ENCODE measurements at regions not wholly inside any gene's neighbourhood (a gene's known extent, or its start where the extent isn't known, plus 50 kb on each side); places are given as distances from the start of the nearest gene placed in this dataset.

GRCh38 chr2:56571074-56571473, 387.3 kb downstream of the CCDC85A start:
- intact Hi-C loops (cut with micrococcal nuclease; ENCODE audit: unreplicated experiment): no loop called here
- no TSS peak for BruUV-seq (replicated peaks)
- ATAC-seq: no peak
- no peak overlapping the region for H3K27ac ChIP-seq (ENCODE audit: low read length)
- in situ Hi-C loops (cut with HindIII; ENCODE audit: low pct_unique_long_range_greater_than_20kb, low sequenced_read_pairs): no loop called here
- no peaks in the 10 kb centered on the region for H3K4me1 ChIP-seq (ENCODE audit: control insufficient read depth, insufficient read depth, low read length)
- H3K4me3 ChIP-seq (ENCODE audit: low read depth in 2 of 2, low read length in 2 of 2): no peak overlapping the region
- H3K9me3 ChIP-seq (ENCODE audit: control insufficient read depth, insufficient read depth, low read depth, low read length): no peaks in the 10 kb centered on the region
- no peaks in the 10 kb centered on the region for H3K27me3 ChIP-seq (ENCODE audit: control insufficient read depth, insufficient read depth, low read length)
- TF ChIP-seq POLR2AphosphoS5 (IDR thresholded peaks at IDR 0.05; ENCODE audit: low read depth, low read length) (no peak), REST (IDR thresholded peaks at IDR 0.05; ENCODE audit: insufficient read depth in 1 of 2, low read depth in 2 of 2, low read length in 1 of 2) (no peak), SIN3A (IDR thresholded peaks at IDR 0.05; ENCODE audit: borderline replicate concordance, insufficient read depth, low read depth, low read length) (no peak), TCF7L2 (IDR thresholded peaks at IDR 0.05; ENCODE audit: low read depth, low read length) (no peak)
- TF ChIP-seq, protein P1, sequence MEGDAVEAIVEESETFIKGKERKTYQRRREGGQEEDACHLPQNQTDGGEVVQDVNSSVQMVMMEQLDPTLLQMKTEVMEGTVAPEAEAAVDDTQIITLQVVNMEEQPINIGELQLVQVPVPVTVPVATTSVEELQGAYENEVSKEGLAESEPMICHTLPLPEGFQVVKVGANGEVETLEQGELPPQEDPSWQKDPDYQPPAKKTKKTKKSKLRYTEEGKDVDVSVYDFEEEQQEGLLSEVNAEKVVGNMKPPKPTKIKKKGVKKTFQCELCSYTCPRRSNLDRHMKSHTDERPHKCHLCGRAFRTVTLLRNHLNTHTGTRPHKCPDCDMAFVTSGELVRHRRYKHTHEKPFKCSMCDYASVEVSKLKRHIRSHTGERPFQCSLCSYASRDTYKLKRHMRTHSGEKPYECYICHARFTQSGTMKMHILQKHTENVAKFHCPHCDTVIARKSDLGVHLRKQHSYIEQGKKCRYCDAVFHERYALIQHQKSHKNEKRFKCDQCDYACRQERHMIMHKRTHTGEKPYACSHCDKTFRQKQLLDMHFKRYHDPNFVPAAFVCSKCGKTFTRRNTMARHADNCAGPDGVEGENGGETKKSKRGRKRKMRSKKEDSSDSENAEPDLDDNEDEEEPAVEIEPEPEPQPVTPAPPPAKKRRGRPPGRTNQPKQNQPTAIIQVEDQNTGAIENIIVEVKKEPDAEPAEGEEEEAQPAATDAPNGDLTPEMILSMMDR (IDR thresholded peaks at IDR 0.05): no peak
- no peak for DNase-seq (ENCODE audit: low read depth, low spot score)
- CTCF ChIA-PET: no interaction called here
- POLR2A ChIA-PET: no interaction called here
- no peaks in the 10 kb centered on the region for H3K36me3 ChIP-seq (ENCODE audit: control insufficient read depth, insufficient read depth, low read length)

GRCh38 chr2:56576001-56576400, 392.2 kb downstream of the CCDC85A start:
- TF ChIP-seq TCF7L2 (IDR thresholded peaks at IDR 0.05; ENCODE audit: low read depth, low read length) (no peak), POLR2AphosphoS5 (IDR thresholded peaks at IDR 0.05; ENCODE audit: low read depth, low read length) (no peak), SIN3A (IDR thresholded peaks at IDR 0.05; ENCODE audit: borderline replicate concordance, insufficient read depth, low read depth, low read length) (no peak), REST (IDR thresholded peaks at IDR 0.05; ENCODE audit: insufficient read depth in 1 of 2, low read depth in 2 of 2, low read length in 1 of 2) (no peak)
- TF ChIP-seq, protein P1 (IDR thresholded peaks at IDR 0.05): no peak
- no peaks in the 10 kb centered on the region for H3K27me3 ChIP-seq (ENCODE audit: control insufficient read depth, insufficient read depth, low read length)
- in situ Hi-C loops (cut with HindIII; ENCODE audit: low pct_unique_long_range_greater_than_20kb, low sequenced_read_pairs) (no loop called here), intact Hi-C loops (cut with micrococcal nuclease; ENCODE audit: unreplicated experiment) (no loop called here)
- DNase-seq (ENCODE audit: low read depth, low spot score) (no peak), ATAC-seq (no peak)
- no peak overlapping the region for H3K4me3 ChIP-seq (ENCODE audit: low read depth in 2 of 2, low read length in 2 of 2)
- POLR2A ChIA-PET: no interaction called here
- H3K9me3 ChIP-seq (ENCODE audit: control insufficient read depth, insufficient read depth, low read depth, low read length): no peaks in the 10 kb centered on the region
- H3K4me1 ChIP-seq (ENCODE audit: control insufficient read depth, insufficient read depth, low read length): no peaks in the 10 kb centered on the region
- BruUV-seq (replicated peaks): no TSS peak
- H3K27ac ChIP-seq (ENCODE audit: low read length): no peak overlapping the region
- CTCF ChIA-PET: no interaction called here
- no peaks in the 10 kb centered on the region for H3K36me3 ChIP-seq (ENCODE audit: control insufficient read depth, insufficient read depth, low read length)

Measured in Panc1 (cell line).